Omental fat pad (tissue), 3 donors: ENCODE measurements at regions not wholly inside any gene's neighbourhood (a gene's known extent, or its start where the extent isn't known, plus 50 kb on each side); places are given as distances from the start of the nearest gene placed in this dataset.

Experiments
- ATAC-seq: fragments of 150-250 bp; one replicate; pipeline ENCODE4 v1.9.1; 2016; ENCODE audit warnings: mild to moderate bottlenecking, moderate library complexity; ENCODE audit not compliant: low FRiP score
- DNase-seq: peaks from one replicate; pipeline ENCODE4 v3.0.0-alpha.2; 2019; ENCODE audit warnings: low spot score
- TF ChIP-seq, protein P1 (sequence below), 3 donors: fragments of 450-650 bp; IDR thresholded peaks; one replicate each; pipeline ENCODE4 v1.5.1; 2016 to 2017; ENCODE audit warnings: antibody characterized with exemption in 3 of 3, mild to moderate bottlenecking in 3 of 3, moderate library complexity in 2 of 3

GRCh38 chr11:26096451-26096850, 235.5 kb upstream of the ANO3 start:
- DNase-seq (no peak), ATAC-seq (no peak)
- TF ChIP-seq, protein P1, sequence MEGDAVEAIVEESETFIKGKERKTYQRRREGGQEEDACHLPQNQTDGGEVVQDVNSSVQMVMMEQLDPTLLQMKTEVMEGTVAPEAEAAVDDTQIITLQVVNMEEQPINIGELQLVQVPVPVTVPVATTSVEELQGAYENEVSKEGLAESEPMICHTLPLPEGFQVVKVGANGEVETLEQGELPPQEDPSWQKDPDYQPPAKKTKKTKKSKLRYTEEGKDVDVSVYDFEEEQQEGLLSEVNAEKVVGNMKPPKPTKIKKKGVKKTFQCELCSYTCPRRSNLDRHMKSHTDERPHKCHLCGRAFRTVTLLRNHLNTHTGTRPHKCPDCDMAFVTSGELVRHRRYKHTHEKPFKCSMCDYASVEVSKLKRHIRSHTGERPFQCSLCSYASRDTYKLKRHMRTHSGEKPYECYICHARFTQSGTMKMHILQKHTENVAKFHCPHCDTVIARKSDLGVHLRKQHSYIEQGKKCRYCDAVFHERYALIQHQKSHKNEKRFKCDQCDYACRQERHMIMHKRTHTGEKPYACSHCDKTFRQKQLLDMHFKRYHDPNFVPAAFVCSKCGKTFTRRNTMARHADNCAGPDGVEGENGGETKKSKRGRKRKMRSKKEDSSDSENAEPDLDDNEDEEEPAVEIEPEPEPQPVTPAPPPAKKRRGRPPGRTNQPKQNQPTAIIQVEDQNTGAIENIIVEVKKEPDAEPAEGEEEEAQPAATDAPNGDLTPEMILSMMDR (IDR thresholded peaks at IDR 0.05) = no peak

DNA sequence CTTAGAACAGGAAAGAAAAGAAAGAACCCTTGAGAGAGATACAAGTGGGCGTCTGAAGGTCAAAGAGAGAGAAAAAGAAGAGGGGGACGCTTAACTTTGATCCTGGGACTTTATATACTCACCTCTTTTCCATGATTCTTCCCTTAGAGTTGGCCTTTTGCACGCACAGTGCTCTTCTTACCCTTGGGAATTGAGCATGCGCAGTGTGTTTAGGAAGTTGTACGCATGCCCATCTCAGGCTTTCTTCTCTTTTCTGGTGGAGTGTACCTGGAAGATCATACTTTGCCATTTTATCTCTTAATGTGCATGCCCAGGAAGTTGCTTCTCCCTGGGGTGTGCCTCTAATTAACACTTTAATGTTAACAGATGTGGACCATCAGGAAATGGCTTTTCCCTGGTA, 229.6 kb upstream of the ANO3 start:
- ATAC-seq (no peak), DNase-seq (no peak)
- TF ChIP-seq, protein P1 (IDR thresholded peaks at IDR 0.05) = no peak

DNA sequence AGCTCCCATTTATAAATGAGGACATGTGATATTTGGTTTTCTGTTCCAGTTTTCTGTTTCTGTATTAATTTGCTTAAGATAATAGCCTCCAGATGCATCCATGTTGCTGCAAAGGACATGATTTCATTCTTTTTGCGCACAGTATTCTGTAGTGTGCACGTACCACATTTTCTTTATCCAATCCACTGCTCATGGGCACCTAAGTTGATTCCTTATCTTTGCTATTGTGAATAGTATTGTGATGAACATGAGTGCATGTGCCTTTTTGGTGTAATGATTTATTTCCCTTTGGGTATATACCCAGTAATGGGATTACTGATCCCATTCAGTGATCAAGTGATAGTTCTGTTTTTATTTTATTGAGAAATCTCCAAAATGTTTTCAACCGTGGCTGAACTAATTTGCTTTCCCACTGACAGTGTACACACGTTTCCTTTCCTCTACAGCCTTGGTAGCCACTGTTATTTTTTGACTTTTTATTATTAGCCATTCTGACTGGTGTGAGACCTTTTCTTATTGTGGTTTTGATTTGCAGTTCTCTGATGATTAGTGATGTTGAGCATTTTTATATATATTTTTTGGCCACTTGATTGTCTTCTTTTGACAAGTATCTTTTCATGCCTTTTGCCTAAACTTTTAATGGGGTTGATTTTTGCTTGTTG, 226.0 kb upstream of the ANO3 start:
- ATAC-seq (no peak), DNase-seq (no peak)
- TF ChIP-seq, protein P1 (IDR thresholded peaks at IDR 0.05) = no peak

DNA sequence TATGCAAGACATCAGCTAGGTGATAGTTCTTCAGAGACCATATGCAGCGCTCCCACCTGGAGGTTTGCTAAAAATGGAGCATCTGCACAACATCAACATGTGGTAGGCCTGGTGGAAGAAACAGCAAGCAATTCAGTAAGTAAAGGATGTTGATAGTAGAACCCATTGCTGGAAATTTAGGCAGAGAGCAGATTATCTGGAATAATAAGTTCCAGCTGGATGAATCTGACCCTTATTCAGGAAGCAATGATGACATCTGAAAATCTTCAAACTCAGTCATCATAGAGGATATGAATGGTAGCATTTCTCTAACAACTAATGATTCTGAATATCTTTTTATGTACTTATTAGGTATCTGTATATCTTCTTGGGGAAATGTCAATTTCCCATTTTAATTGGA, 225.2 kb upstream of the ANO3 start:
- TF ChIP-seq, protein P1 (IDR thresholded peaks at IDR 0.05) = no peak
- ATAC-seq (no peak), DNase-seq (no peak)

DNA sequence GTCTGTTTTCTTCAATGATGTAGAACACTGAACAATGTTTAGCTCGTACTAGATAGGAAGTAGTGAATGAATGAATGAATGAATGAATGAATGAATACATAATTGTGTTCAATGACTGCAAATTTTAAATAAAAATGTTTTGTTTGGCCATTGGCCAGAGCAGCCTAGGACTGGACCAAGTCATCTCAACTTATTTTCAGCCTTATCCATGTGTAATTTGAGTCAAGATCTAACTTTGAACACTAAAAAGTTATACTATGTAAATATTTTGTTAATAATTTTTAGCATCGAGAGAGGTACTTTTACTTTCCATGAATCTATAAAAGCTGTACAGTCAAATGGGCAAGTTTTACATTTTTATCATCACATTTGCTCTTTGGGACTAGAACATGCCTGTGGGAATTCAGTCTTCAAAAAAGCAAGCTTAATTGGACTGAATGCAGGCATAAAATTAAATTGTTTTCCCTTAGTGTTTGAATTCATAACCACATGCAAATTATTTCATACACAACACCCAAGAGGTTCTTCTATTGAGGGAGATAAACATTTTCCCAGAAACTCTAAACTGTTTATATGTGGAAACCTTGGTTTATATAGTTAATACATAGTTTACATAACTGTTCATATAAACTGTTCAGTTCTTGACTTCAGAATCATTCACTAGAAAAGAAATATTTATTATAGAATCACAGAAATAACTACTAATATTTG, 222.1 kb upstream of the ANO3 start:
- ATAC-seq (no peak), DNase-seq (no peak)
- TF ChIP-seq, protein P1 (IDR thresholded peaks at IDR 0.05) = no peak

DNA sequence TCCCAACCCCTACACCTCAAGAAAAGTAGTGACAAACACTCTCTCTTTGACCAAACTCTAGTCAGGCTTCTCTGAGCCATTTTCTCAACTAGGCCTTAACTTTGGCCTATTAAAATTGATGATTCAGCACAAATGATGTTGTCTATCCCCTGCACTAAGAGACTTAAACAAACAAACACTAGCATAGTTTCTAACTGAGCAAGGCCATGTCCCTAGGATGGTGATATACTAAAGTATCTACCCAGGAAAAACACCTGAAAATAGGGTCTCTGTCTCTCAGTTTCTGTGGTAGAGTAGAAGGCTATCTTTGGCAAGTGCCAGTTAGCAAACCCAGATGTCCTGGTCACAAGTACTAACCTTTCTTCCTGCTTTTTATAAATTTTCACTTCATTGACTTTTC, 219.7 kb upstream of the ANO3 start:
- TF ChIP-seq, protein P1 (IDR thresholded peaks at IDR 0.05) = no peak
- no peak for DNase-seq
- no peak for ATAC-seq

- TF ChIP-seq, protein P1 (IDR thresholded peaks at IDR 0.05) = no peak
- no peak for ATAC-seq
- no peak for DNase-seq
Measured at GRCh38 chr11:26121466-26121865, 210.5 kb upstream of the ANO3 start.
